Endothelial cell of hepatic sinusoid (primary cell): ENCODE measurements at regions not wholly inside any gene's neighbourhood (a gene's known extent, or its start where the extent isn't known, plus 50 kb on each side); places are given as distances from the start of the nearest gene placed in this dataset.
"Not testable (repeated sequence)": the region's sequence is repeated elsewhere in the genome, so short reads cannot be mapped to it uniquely, and the experiment has no call there.

Experiments
- in situ Hi-C: cut with HindIII; loops from 2 replicates; pipeline ENCODE4 v1.10.0; 2017; ENCODE audit warnings: low sequenced_read_pairs

DNA sequence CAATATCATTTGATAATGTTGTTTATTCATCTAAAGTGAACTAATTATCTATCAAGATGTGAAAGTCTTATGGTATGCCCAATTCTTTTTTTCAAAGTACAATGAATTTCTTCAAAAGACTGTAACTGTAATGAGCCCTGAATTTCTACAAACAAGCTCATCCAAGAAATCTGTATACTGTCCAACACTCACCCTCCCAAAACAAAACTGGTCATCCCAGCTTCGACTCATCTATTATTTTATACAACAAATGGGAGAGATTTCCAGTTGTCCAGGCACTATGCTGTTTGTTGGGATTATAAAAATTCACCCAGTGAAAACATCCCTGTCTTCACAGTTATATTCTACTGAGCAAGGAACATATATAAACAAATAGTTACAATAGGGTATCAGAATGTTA lies 806.9 kb downstream of the TNS3 start:
- in situ Hi-C loops: no loop called here

DNA sequence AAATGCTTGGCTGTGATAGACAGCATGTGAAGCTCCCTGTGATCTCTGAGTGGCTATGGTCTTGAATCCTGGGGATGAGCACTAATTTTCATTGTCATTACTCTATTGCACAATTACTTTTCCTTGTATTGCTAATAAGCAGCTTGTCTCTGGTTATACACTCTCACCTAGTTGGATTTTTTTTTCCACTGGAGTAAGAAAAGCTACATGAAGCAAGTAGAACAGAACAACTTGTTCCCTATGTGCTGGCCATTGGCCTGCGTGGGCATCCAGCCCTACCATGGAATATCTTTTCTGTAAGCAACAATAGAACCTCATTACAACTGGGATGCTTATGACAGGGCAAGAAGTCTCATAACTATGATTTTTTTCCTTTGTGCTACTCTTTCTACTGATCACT lies 807.4 kb downstream of the TNS3 start:
- in situ Hi-C loops: no loop called here

DNA sequence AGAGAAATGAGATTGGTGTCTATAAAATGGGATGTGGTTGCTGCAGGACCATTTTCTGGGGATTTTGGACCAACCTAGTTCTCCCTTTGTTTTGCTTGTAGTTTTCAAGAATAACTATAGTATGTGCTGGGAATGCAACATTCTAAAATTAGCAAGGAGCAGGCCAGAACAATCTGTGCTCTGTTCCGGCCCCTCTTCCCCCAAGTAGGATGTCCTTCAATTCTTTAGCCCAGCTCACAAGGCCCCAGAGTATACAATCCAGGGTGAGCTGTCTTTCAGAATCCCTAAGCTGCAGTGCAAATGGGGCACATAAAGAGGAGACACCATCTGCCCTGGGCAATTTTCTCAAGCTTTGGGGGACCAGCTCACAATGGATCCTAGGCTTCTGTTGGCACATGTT lies 809.1 kb downstream of the TNS3 start:
- in situ Hi-C loops: no loop called here

DNA sequence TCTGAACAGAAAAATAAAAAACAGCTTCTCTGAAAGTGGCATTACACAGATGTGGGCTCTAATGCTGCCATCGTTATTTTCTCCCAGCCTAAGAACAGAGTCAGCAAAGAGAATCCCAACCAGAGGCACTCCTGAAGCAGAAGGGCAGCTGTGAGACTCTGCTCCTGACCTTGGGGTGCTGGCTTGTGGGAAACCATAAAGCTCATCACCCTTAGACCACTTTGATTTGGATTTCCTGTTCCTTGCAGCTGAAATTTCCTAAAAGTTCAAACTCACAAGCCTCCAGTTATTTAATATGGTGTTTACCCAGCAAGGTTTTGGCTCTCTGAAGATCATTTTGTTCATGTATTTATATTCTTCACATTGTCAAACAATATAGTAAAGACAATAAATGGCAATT lies 814.8 kb downstream of the TNS3 start:
- in situ Hi-C loops: no loop called here

DNA sequence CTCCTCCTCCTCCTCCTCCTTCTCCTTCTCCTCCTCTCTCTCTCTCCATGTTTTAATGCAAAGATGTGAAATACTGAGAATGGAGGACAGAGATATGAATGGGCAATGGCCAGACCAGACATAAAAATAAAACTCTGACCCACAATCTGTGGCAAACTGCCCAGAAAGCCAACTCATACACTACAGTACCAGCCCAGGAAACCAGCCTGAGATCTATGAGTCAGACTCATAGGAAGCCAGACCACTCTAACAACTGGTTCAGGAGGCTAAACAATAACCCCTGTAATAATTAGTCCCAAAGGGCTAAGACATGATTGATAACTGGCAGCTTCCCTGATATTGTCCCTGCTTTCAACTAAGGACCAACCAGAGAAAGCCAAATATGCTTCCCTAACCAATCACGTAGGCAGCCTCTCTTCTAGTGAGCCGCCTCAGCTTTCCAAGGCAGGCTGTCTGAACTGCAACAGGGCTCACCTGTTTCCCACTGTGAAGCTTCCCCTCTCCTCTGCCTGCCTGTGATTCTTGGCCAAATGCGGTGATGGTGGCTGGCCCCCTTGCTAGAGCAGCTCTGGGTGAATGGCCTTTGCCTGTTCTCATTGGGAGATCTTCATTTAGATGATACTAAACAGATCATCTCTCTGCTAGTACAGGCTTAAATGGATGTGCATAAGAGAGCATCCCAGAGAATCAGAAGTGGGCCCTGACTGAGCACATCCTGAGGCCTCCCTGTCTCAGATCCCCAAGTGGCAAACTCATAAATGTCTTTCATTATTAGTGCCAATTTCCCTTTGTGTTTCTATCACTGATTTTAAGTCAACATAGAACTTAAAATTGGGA lies 817.6 kb downstream of the TNS3 start:
- in situ Hi-C loops: no loop called here

DNA sequence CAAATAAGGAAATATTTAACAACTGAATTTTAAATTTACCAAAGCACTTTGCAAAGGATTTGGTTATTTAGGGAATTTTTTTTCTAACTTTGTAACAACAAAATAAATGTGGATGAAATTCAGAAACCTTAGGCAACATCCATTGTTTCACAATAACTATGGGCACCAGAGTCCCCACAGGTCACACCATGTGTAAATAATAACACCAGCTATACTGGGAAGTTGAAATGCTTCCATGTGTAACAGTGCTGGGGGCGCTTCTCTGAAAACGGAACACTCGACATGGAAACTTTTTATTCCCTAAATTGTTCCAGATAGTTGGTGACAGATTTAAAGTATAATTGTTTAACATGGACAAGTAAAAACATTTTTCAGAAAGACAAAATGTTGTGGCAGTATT lies 818.6 kb downstream of the TNS3 start:
- in situ Hi-C loops: no loop called here

DNA sequence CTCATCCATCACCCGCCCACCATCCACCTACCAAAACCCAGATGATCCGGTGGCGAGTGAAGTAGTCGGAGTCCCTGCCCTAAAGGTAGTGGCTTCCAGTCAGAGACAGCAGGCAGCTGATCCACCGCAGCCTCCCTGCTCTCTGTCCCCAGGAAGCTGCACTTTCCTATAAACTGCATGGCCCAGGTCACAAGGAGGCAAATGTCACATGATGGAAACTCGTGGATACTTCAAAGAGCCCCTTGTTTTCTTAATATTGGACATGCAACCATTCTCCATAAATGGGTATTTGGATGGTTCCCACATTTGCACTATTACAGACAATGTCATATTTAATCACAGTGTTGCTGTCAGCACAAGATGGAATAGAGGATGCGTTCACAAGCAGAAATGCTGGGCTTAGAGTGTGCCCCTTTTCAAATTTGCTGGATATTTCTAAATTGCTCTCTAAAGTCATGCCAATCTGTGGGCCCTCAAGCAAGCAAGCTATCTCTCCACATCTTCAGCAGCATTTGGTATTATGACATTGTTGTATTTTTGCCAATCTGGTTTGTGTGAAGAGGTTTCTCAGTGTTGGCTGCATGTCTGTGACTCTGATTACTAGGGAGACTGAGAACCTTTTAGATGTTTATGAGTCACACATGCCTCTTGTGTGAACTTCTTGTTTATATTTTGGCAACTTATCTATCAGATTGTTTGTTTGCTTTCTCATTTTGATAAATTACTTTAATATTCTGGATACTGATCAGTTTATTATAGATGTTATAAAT lies 822.0 kb downstream of the TNS3 start:
- in situ Hi-C loops: no loop called here

DNA sequence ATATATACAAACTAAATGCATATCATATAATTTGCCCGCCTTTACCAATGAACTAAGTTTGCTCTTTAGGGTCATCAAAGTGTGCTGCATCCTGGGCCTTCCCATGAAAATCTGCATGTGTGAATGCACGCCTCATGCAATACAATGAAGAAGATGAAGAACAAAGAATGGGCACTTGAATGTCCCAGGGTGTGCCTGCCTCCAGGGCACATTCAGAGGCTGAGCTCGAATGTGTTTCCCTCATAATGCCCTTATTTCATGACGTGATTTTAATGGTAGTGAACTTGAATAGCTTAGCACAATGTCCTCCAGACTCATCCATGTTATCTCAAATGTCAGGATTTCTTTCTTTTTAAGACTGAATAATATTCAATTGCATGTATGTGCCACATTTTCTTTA lies 824.9 kb downstream of the TNS3 start:
- in situ Hi-C loops: no loop called here

DNA sequence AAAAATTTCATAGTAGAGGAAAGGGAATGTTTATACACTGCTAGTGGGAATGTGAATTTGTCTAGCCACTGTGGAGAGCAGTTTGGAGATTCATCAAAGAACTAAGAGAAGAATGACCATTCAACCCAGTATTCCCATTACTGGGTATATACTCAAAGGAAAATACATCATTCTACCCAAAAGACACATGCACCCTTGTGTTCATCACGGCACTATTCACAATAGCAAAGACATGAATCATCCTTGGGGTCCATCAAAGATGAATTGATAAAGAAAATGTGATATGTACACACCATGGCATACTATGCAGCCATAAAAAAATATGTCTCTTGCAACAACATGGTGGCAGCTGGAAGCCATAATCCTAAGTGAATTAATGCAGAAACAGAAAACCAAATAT lies 825.7 kb downstream of the TNS3 start:
- in situ Hi-C loops: no loop called here

DNA sequence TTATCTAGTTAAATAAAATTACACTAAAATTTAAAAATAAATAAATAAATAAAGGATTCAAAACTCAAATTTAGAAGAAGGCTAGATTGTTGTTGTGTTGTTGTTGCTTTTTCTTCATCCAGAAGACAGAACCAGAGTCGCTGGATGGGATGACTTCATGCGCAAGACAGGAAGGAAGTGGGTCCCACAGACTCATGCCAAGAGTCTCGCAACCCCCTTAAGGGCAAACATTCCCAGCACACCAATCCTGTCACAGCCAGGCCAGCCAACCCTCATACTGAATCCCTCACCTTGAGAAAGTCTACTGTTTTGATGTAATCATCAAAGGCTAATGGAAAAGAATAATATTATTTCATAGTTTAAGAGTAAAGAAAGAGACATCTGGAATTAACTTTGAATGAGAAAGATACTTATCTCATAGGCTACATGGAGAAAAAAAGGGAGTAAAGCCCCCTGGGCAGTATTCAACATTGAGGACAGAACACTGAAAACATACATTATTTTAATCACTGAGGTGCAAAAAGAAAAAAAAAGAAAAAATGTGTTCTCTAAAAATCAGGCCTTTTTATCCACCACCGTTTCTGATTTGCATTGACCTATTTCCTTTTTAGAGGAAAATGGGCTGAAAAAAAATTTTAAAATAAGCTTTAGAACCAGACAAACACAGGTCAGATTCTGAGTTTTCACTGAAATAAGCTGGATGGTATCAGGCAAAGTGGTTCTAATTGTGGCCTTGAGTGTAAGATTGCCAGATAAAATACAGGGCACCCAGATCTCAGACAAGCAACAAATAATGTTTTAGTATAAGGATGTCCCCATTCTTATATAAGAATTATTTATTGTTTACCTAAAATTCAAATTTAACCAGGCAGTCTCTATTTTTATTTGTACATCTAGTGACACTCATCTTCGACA lies 826.5 kb downstream of the TNS3 start:
- in situ Hi-C loops: no loop called here

DNA sequence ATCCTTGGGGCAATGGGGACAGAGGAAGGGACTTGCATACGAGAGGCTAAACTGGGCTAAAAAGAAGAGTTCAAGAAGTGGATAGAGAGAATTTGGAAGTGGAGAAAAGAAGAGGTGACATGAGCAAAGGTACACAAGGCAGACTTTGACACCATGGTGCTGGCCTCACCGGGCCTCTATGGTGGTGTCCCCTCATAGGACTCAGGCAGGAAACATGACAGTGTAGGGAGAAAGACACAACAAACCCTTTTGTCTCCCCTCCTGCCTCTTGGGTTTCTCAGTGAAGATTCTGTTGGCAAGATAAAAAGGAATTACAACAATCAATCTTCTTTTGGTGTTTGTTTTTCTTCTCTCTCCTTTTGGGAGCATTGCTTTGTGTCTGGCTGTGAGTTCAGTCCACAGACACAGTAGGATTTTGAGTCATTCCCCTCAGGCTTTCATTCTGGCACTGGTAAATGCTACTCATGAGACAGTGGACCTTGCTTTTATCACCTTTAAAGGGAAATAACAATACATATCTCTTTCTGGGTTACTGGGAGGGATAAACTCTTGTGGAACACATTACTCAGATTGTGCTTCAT lies 827.7 kb downstream of the TNS3 start:
- in situ Hi-C loops: no loop called here

DNA sequence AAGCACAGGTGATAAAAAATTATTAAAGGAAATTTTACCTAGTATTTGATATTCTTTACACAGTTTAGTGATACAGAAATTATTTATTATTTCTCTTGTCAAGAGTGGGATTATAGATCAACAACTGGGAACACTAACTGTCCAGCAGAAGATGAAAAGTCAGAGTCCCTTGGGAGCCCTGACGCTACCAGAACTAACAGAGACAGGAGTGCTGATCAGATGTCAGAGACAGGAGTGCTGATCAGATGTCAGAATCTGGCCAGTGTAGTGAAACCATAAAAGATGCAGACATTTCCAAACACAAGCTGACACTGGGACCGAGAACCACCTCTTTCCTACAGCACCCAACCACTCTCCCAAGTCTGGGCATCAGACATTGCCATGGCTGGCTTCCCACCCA lies 828.2 kb downstream of the TNS3 start:
- in situ Hi-C loops: no loop called here

DNA sequence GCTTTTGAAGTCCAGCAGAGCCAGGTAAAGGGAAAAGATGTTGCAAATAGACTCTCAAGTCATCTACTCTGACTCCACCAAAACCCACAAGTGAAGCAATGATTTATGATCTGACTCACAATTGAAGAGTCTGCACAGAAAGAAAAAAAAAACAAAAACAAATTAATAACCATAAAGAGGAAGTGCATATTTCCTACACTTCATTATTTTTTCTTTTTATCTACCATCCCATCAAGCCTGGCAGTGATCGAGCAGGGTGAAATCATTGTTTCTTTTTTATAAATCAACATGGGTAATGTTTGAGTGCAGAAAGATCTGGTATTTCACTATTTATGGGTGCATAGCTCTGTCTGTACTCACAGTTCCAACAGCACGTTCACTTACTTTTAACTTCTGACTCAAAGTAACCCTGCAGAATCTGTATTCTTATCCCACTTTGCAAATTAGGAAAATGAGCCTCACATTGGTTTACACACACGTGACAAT lies 829.0 kb downstream of the TNS3 start:
- in situ Hi-C loops: no loop called here

DNA sequence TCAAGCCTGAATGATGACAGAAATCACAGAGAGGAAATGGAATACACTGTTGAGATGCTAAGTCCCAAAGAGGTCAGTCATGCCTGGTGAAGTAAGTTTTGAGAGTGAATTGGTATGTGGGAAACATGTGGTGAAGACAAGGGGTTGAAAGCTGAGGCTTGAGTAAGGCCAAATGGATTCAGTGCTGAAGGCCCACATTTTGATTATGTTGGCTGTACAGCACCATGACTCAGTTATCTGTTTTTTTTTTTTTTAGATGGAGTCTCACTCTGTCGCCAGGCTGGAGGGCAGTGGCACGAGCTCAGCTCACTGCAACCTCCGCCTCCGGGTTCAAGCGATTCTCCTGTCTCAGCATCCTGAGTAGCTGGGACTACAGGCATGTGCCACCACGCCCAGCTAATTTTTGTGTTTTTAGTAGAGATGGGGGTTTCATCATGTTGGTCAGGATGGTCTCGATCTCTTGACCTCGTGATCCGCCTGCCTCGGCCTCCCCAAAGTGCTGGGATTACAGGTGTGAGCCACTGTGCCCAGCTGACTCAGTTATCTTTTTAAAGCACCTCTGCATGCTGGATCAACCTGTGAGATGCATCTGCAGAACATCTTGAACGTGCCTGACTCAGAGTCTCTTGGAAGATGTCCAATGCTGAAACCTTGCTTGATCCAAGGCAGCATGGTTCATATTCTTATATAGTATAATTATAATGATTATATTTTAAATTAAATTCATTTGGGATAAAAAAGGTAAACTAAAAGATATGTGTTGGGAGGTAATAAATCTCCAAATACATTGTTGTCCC lies 829.8 kb downstream of the TNS3 start:
- in situ Hi-C loops: not testable (repeated sequence)

DNA sequence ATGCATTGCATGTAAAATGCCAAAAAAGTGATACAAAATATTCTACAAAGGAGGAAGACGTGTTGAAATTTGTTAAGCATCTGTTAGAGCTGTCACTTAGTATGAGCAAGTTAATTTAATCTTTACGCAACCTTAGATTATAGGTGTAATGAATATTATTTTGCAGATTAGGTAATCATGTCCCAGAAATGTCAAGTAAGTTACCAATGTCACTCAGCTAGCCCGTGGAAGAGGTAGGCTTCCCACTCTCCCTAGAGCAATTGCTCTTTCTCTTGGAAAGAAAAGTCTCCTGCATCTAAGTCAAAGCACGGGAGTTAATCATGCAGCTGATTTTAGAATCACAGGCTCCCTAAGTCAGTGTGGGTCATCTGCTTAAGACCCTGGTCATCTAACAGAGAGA lies 830.4 kb upstream of the IGFBP3 start:
- in situ Hi-C loops: no loop called here

DNA sequence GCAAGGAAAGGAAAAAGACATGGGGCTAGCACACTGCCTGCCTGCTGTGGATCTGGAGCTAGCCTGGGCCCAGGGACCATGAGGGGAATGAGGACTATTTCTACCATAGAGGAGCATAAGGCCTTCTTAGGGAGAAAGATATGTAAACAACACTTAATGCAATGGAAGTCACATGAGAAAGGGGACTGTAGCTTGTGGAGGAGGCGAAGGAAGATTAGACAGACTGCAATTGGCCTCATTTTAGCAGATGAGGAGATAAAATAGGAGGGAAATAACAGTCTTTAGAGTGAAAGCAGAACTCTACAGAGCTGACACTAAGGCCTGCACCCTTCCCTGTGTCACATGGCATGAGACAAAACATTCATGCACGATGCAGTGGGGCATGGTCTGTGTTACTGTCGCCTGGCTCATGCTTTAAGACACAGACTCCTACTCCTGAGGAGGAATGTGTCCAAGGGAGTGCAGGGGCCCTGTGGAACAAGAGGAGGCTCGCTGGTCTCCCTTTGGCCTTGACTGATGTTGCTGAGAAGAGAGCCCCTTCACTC lies 829.3 kb upstream of the IGFBP3 start:
- in situ Hi-C loops: no loop called here

DNA sequence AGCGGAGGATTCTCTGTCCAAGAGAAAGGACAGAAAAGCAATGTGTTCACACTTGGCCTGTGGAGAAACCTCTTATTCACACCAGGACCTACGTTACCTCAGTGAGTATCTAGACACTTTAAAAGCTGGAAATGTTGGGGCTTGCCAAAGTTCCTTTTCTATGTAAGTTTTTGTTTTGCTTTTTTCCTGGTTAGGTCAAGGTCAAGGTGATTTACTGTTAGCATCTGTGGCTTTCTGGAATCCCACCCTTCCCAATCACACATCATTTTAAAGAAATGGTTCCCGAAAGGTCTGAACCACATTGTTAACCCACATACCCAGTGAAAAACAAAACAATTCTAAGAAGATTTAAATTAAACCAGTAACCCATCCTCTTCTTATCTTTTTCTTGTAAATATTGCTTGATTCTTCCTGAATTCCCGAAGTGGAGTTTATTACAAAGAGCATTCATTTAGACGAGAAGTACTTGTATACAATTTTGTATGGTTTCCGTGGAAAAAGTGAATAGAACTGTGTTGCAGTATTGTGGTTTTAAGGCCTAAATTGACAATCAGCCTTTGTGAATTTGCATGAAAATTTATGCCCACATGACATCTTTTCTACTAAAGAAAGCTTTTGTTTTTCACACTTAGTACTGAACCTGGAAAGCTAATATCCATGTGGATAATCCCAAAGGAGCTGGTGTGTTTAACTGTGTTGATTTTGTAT lies 827.0 kb upstream of the IGFBP3 start:
- in situ Hi-C loops: no loop called here

DNA sequence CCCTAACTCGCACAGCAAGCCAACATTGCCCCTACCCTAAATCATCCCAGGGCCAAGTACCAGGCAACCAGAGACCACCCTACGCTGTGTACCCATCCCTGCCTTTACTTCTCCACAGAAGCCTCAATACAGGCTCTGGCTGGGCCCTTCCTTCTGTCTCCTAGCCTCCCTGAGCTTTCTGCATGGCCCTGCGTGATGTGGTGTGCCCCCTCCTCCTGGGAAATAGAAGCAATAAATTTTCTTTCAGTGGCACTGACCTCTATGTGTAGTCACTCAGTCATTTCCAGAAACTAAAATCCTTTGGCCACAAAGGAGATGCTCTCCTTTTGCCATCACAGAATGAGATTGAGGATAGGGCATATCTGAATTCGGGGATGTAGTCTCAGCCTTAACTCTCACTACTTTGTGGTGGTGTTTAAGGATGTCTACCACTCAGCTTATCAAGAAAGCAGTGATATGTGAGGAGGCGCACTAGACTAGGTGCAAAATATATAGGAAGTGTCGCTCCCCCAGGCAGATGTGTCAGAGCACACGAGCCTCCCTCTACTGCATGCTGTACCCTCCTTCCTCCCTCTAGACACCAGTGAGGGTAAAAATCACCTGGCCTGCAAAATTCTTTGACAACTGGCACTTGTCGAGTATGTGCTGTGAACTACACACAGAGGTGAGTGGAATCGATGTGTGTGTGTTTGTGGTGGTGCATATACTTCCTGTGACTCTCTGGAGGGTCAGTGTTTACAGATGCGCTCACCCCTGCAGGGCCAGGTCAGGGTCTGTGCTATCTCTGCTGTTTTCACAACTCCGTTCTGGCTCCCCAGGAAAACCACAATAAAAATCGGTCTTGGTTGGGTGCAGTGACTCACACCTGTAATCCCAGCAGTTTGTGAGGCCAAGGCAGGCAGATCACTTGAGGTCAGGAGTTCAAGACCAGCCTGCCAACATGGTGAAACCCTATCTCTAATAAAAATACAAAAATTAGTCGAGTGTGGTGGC lies 825.9 kb upstream of the IGFBP3 start:
- in situ Hi-C loops: no loop called here
